ENCODE measurements at regions not wholly inside any gene's neighbourhood (a gene's known extent, or its start where the extent isn't known, plus 50 kb on each side); places are given as distances from the start of the nearest gene placed in this dataset.

GRCh38 chr2:133956434-133956935 lies 297.4 kb upstream of the MGAT5 start:
- Mint-ChIP-seq H3K9me3 (ENCODE audit: low read depth) (no peaks in the 10 kb centered on the region), H3K36me3 (no peaks in the 10 kb centered on the region), H3K27ac (no peak overlapping the region), H3K27me3 (peaks cover 7% of the 10 kb centered on the region), H3K4me1 (ENCODE audit: low read depth) (no peaks in the 10 kb centered on the region), H3K4me3 (no peak overlapping the region)

DNA sequence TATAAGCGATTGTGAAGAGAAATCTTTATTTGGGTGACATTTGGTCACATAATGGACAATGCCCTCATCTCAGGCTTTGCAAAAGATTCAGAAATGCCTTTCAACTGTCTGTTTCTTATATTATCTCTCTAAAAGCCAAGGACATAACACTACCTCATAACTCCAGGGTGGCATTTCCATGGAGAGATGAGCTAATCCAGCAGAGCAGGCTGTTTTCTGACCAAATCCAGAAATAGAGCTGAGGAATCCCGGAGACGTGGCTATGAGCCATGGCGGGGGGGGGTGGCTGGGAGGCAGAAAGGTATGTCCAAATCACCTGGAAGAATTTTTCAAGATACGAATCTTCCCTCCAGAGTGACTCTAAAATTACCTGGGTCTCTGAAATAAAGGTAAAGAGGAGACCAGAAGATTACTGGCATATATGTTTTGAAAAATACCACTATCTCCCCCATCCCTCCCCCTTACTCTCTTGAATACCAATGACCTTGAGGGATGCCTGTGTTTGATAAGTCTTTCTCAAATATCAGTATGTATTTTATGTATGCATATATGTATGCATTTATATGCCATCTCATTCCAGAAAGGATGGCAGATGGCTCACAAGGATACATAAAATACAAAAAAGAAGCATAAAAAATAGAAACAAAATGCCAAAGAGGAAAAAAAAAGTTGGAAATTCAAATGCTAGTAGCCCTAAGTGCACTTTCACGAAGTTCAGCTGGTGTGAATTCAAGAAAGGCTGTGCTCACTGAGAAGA lies 296.0 kb upstream of the MGAT5 start:
- Mint-ChIP-seq H3K4me1 (ENCODE audit: low read depth) (no peaks in the 10 kb centered on the region), H3K36me3 (no peaks in the 10 kb centered on the region), H3K27me3 (peaks cover 13% of the 10 kb centered on the region), H3K27ac (no peak overlapping the region), H3K4me3 (no peak overlapping the region), H3K9me3 (ENCODE audit: low read depth) (no peaks in the 10 kb centered on the region)

DNA sequence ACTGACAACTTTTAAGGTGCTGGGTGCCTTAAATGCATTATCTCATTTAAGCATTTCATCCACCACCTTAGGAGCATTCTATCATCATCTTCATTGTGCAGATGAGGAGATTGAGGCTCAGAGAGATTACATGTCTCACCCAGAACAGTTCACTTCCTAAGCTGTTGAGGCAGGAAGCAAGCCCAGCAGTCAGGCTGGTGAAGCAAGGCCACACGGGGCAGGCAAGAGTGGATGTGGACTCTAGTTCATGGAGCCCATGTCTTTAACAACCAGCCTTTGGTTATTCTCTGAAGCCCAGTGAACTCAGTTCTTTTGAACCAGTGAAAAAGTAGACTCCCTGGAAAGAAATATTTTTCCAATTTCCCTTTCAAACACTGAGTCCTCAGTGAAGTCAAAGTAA lies 294.8 kb upstream of the MGAT5 start:
- H3K4me3 Mint-ChIP-seq: no peak overlapping the region
- peaks cover 20% of the 10 kb centered on the region for H3K27me3 Mint-ChIP-seq

GRCh38 chr2:133966720-133967304 lies 287.1 kb upstream of the MGAT5 start:
- Mint-ChIP-seq H3K4me1 (ENCODE audit: low read depth) (no peaks in the 10 kb centered on the region), H3K4me3 (no peak overlapping the region), H3K36me3 (no peaks in the 10 kb centered on the region), H3K9me3 (ENCODE audit: low read depth) (no peaks in the 10 kb centered on the region), H3K27ac (no peak overlapping the region), H3K27me3 (peaks cover 25% of the 10 kb centered on the region)

More for the DNA sequence above, 294.8 kb upstream of the MGAT5 start:
- no peak overlapping the region for H3K27ac Mint-ChIP-seq
- no peaks in the 10 kb centered on the region for H3K4me1 Mint-ChIP-seq (ENCODE audit: low read depth)
- H3K9me3 Mint-ChIP-seq (ENCODE audit: low read depth): no peaks in the 10 kb centered on the region
- H3K36me3 Mint-ChIP-seq: no peaks in the 10 kb centered on the region

- H3K27me3 Mint-ChIP-seq: peaks cover 23% of the 10 kb centered on the region
- H3K4me1 Mint-ChIP-seq (ENCODE audit: low read depth): no peaks in the 10 kb centered on the region
- no peaks in the 10 kb centered on the region for H3K36me3 Mint-ChIP-seq
- H3K9me3 Mint-ChIP-seq (ENCODE audit: low read depth): no peaks in the 10 kb centered on the region
- H3K27ac Mint-ChIP-seq: no peak overlapping the region
- H3K4me3 Mint-ChIP-seq: no peak overlapping the region
These were observed 286.5 kb upstream of the MGAT5 start for GRCh38 chr2:133967326-133967725.

DNA sequence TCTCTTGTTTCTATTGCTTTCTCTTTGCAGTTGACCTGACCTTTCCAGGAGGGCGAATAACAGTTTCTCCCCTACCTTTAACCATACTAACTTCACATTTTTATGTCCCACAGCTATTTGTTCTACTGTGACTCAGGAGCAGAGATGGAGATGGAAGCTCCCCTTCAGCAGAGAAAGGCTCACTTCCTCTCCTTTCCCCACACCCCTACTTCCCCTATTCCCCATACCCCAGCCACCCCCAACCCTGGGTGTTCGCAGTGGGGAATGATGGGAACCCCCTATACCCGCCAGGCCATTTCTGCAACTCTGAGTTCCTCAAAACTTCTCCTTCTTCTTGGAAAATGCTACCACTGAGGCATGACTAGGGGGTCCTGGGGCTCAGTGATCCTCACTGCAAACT lies 285.4 kb upstream of the MGAT5 start:
- H3K4me1 Mint-ChIP-seq (ENCODE audit: low read depth): no peaks in the 10 kb centered on the region
- no peaks in the 10 kb centered on the region for H3K9me3 Mint-ChIP-seq (ENCODE audit: low read depth)
- no peak overlapping the region for H3K27ac Mint-ChIP-seq
- no peak overlapping the region for H3K4me3 Mint-ChIP-seq
- H3K27me3 Mint-ChIP-seq: peaks cover 15% of the 10 kb centered on the region
- no peaks in the 10 kb centered on the region for H3K36me3 Mint-ChIP-seq

DNA sequence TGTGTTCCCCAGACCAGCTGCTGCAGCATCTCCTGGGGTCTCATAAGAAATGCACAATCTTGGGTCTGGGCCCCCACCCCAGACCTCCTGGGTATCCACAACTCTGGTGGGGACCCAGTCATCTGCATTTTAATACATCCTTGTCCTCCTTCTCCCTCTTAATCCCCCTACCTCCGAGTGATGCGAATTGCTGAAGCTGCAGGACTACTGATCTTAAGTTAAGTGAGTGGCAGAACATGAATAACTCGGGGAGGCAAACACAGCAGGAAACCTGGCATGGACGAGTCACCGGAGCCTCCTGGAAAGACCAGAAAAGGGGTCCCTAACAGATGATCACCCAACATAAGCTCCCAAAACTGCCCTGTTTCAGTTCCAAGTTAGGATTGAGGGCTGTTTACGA lies 283.2 kb upstream of the MGAT5 start:
- Mint-ChIP-seq H3K27me3 (peaks cover 11% of the 10 kb centered on the region), H3K4me3 (no peak overlapping the region), H3K9me3 (ENCODE audit: low read depth) (no peaks in the 10 kb centered on the region), H3K4me1 (ENCODE audit: low read depth) (no peaks in the 10 kb centered on the region), H3K27ac (no peak overlapping the region), H3K36me3 (no peaks in the 10 kb centered on the region)

DNA sequence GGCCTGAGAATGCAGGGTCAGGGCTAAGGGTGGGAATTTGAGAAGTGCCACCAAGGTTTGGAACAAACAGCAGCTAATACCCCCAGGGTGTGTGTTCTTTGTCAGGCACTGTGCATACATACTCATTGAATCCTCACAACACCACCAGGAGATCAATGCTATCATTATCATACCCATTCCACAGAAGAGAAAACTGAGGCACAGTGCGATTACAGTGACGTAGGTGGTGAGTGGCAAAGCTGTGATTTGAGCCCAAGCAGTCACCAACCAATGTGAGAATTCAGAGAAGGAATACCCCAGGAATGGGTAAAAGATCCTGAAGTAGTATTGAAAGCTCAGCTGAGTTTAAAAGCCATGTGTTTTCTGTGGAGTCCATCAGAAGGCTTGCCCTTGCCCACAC lies 281.6 kb upstream of the MGAT5 start:
- Mint-ChIP-seq H3K36me3 (no peaks in the 10 kb centered on the region), H3K4me3 (no peak overlapping the region), H3K4me1 (ENCODE audit: low read depth) (no peaks in the 10 kb centered on the region), H3K9me3 (ENCODE audit: low read depth) (no peaks in the 10 kb centered on the region), H3K27ac (no peak overlapping the region), H3K27me3 (peaks cover 6% of the 10 kb centered on the region)

GRCh38 chr2:133972786-133973185 lies 281.1 kb upstream of the MGAT5 start:
- peaks cover 5% of the 10 kb centered on the region for H3K27me3 Mint-ChIP-seq
- H3K27ac Mint-ChIP-seq: no peak overlapping the region
- no peaks in the 10 kb centered on the region for H3K36me3 Mint-ChIP-seq
- H3K4me3 Mint-ChIP-seq: no peak overlapping the region
- no peaks in the 10 kb centered on the region for H3K9me3 Mint-ChIP-seq (ENCODE audit: low read depth)
- H3K4me1 Mint-ChIP-seq (ENCODE audit: low read depth): no peaks in the 10 kb centered on the region

DNA sequence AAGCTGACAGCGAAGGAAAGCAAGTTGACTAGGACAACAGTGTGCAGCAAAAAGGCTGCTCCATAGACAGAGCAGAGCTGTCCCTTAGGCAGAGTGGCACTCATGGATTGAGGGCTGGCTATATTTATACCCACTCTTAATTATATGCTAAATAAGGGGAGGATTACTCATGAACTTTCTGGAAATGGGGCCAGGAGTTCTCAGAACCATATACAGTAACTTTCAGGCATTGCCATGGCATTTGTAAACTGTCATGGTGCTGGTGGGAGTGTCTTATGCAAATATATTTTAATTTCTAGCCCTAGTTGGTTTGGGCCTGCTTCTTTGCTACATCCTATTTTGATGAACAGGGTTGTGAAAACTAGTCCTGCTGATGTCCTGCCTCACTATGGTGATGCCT lies 279.5 kb upstream of the MGAT5 start:
- Mint-ChIP-seq H3K4me3 (no peak overlapping the region), H3K9me3 (ENCODE audit: low read depth) (no peaks in the 10 kb centered on the region), H3K36me3 (no peaks in the 10 kb centered on the region), H3K27ac (no peak overlapping the region), H3K4me1 (ENCODE audit: low read depth) (no peaks in the 10 kb centered on the region), H3K27me3 (peaks cover 4% of the 10 kb centered on the region)

GRCh38 chr2:133975135-133975534 lies 278.7 kb upstream of the MGAT5 start:
- Mint-ChIP-seq H3K9me3 (ENCODE audit: low read depth) (no peaks in the 10 kb centered on the region), H3K4me1 (ENCODE audit: low read depth) (no peaks in the 10 kb centered on the region), H3K27me3 (peaks cover 2% of the 10 kb centered on the region), H3K4me3 (no peak overlapping the region), H3K27ac (no peak overlapping the region), H3K36me3 (no peaks in the 10 kb centered on the region)

GRCh38 chr2:133975676-133976428 lies 278.0 kb upstream of the MGAT5 start:
- Mint-ChIP-seq H3K4me1 (ENCODE audit: low read depth) (no peaks in the 10 kb centered on the region), H3K36me3 (no peaks in the 10 kb centered on the region), H3K27me3 (peaks cover 2% of the 10 kb centered on the region), H3K9me3 (ENCODE audit: low read depth) (no peaks in the 10 kb centered on the region), H3K4me3 (no peak overlapping the region), H3K27ac (no peak overlapping the region)

DNA sequence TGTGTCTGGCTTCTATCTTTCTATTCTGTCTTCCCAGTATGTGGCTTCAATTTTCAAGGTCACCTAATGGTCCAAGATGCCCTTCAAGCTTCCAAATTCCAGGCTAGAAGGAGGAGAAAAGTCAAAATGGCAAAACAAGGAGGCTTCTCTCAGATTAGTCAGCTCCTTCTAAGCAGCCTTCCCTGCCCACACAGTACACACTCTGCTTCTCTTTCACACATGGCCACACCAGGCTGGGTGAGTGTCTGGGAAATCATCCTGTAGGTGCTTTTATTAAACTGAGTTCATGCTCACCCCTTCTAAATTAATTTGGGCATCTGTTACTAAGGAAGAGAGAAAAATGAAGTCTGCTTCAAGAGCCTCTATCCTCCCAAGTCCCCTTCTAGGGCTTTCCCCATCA lies 277.2 kb upstream of the MGAT5 start:
- H3K4me3 Mint-ChIP-seq: no peak overlapping the region
- H3K36me3 Mint-ChIP-seq: no peaks in the 10 kb centered on the region
- H3K27ac Mint-ChIP-seq: no peak overlapping the region
- H3K9me3 Mint-ChIP-seq (ENCODE audit: low read depth): no peaks in the 10 kb centered on the region
- H3K4me1 Mint-ChIP-seq (ENCODE audit: low read depth): no peaks in the 10 kb centered on the region
- H3K27me3 Mint-ChIP-seq: peaks cover 2% of the 10 kb centered on the region

- no peaks in the 10 kb centered on the region for H3K27me3 Mint-ChIP-seq
- no peak overlapping the region for H3K4me3 Mint-ChIP-seq
- H3K9me3 Mint-ChIP-seq (ENCODE audit: low read depth): no peaks in the 10 kb centered on the region
- H3K4me1 Mint-ChIP-seq (ENCODE audit: low read depth): no peaks in the 10 kb centered on the region
- H3K27ac Mint-ChIP-seq: no peak overlapping the region
- H3K36me3 Mint-ChIP-seq: no peaks in the 10 kb centered on the region
These were observed 276.5 kb upstream of the MGAT5 start for GRCh38 chr2:133977405-133977804.

DNA sequence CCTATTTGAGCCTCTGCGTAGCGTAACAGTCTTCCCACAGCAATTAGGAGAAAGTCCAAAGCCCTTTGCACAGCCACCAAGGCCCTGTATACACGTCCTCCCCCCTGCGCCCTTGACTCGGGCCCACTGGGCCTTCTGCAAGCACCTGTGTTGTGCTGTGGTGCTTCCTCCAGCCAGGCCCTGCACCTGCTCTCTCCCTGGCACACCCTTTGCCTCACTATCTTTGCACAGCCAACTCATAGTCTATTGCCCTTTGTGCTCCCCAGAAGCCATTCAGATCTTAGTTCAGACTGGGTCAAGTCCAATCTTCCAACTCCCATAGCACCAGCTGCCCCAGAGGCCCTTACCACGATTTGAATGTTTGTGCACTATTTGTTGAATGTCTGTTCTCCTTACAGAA lies 271.6 kb upstream of the MGAT5 start:
- Mint-ChIP-seq H3K27me3 (no peaks in the 10 kb centered on the region), H3K36me3 (no peaks in the 10 kb centered on the region), H3K4me3 (no peak overlapping the region), H3K9me3 (ENCODE audit: low read depth) (no peaks in the 10 kb centered on the region), H3K4me1 (ENCODE audit: low read depth) (no peaks in the 10 kb centered on the region), H3K27ac (no peak overlapping the region)
